MG63 (cell line): ENCODE measurements at regions not wholly inside any gene's neighbourhood (a gene's known extent, or its start where the extent isn't known, plus 50 kb on each side); places are given as distances from the start of the nearest gene placed in this dataset.

ENCODE experiments used
- DNase-seq: peaks from one replicate; pipeline ENCODE4 v3.0.0-alpha.2; 2020
- H3K27me3 ChIP-seq: fragments of 250-450 bp; sonication (Bioruptor Pico); 2 replicates; pipeline ENCODE4 v1.5.1; 2020; ENCODE audit warnings: mild to moderate bottlenecking, moderate library complexity
- H3K36me3 ChIP-seq: fragments of 250-450 bp; sonication (Bioruptor Pico); 2 replicates; pipeline ENCODE4 v1.5.1; 2020; ENCODE audit warnings: mild to moderate bottlenecking, moderate library complexity
- H3K4me3 ChIP-seq: fragments of 250-450 bp; sonication (Bioruptor Pico); 2 replicates; pipeline ENCODE4 v1.5.1; 2020; ENCODE audit warnings: mild to moderate bottlenecking, moderate library complexity
- H3K9me3 ChIP-seq: fragments of 250-450 bp; sonication (Bioruptor Pico); 2 replicates; pipeline ENCODE4 v1.5.1; 2020; ENCODE audit warnings: mild to moderate bottlenecking, moderate library complexity

DNA sequence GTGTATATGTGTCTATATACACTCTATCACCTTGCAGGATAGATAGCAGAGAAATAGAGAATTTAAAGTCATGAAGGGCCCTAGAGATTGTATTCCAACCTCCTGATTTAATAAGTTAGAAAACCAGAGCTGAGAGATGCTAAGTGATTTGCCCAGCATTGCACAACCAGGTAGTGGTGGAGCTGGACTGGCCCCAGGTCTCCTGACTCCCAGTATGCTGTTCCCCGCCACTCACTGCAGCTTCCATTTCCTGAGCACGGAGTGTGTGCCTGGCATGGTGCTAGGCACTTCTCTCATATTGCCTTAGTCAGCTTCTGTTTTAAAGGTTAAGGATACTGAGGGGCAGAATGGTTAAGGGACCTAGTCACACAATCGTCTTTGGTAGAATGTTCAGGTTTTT is 129.4 kb upstream of the KLHL25 start:
- no peak for DNase-seq
- Histone ChIP-seq H3K9me3 (no peaks in the 10 kb centered on the region), H3K4me3 (no peak overlapping the region), H3K27me3 (no peaks in the 10 kb centered on the region), H3K36me3 (no peaks in the 10 kb centered on the region)

DNA sequence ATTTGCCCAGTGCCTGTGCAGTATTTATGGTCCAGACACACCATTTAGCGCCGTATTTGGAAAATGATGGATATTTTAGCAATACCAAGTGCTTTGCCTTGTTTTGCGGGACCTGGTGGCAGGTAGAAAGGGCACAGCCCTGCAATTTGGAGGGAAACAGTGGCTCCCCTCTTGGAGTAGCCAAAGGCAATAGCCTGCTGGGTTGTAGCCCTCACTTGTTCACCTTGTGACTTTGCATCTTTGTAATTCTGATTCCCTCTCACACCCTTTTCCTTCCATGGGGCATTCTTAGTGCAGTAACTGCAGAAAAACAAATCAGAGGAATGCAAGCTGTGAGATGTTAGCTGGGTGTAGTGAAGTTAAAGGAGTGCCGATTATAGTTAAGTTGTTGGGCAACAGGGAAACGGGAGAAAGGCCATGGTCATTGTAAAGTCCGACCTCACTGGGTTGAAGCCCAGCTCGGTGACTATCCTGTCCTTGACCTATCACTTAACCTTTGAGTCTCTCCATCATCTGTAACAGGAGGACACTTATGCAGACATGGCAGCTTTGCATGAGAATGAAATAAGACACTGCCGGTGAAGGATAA is 131.0 kb upstream of the KLHL25 start:
- DNase-seq: no peak
- Histone ChIP-seq H3K36me3 (no peaks in the 10 kb centered on the region), H3K27me3 (no peaks in the 10 kb centered on the region), H3K4me3 (no peak overlapping the region), H3K9me3 (no peaks in the 10 kb centered on the region)

DNA sequence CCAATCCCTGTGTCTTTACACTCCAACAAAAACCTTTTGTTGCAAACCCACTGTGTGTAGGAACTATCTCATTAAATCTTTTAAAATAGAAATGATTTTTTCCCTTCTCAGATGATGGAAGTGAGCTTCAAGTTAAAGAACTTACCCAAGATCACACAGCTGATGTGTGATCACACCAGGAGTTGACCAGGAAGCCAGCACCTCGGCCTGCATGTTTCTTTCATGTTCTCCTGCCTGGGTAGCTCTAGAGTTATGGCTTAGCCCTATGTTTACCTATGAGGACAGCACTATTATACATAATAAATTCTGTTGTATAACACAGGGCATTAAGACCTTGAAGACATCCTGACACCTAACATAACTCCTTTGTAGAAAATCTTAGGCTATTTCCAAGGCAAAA is 132.1 kb upstream of the KLHL25 start:
- Histone ChIP-seq H3K27me3 (no peaks in the 10 kb centered on the region), H3K9me3 (no peaks in the 10 kb centered on the region), H3K36me3 (no peaks in the 10 kb centered on the region), H3K4me3 (no peak overlapping the region)
- DNase-seq: no peak

DNA sequence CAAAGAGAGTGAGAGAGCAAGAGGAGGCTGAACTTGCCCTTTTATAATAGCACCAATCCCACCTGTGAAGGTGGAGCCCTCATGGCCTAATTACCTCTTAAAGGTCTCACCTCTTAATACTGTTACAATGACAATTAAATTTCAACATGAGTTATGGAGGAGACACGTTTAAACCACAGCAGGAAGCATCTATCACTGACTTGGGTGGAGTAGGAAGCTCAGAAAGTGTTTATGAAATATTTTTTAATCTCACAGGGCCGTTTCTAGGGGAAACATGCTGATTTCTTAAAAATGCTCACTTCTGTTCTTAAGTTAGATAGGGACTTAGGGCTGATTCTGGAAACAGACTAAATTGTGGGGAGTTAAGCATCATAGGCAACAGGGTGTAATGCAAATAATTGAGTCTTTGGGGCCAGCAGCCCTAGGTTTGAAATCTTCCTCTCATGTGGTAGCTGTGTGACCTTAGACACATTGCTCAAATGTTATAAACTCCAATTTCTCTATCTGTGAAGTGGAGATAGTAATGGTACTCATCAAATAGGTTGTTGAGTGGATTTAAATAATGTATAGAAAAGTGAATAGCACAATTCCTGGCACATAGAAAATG is 133.3 kb upstream of the KLHL25 start:
- H3K9me3 ChIP-seq: no peaks in the 10 kb centered on the region
- no peak for DNase-seq
- H3K27me3 ChIP-seq: no peaks in the 10 kb centered on the region

DNA sequence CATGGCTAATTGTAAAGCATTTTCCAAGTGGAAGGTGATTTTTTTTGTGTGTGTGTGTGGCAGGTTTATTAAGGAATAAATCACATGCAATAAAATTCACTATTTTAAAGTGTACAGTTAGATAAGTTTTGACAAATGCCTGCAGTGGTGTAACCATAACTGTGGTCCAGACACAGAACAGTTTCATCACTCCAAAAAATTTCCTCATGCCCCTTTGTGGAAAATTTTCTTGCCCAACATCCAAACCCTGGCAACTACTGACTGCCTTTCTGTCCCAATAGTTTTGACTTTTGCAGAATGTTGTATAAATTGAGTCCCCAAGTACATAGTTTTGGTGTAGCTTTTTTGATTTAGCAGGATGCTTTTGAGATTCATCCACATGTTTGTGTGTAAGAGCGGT is 135.1 kb upstream of the KLHL25 start:
- no peak for DNase-seq
- H3K27me3 ChIP-seq: no peaks in the 10 kb centered on the region
- no peaks in the 10 kb centered on the region for H3K36me3 ChIP-seq
- H3K9me3 ChIP-seq: no peaks in the 10 kb centered on the region
- no peak overlapping the region for H3K4me3 ChIP-seq

More for the DNA sequence above, 133.3 kb upstream of the KLHL25 start:
- no peaks in the 10 kb centered on the region for H3K36me3 ChIP-seq
- no peak overlapping the region for H3K4me3 ChIP-seq

DNA sequence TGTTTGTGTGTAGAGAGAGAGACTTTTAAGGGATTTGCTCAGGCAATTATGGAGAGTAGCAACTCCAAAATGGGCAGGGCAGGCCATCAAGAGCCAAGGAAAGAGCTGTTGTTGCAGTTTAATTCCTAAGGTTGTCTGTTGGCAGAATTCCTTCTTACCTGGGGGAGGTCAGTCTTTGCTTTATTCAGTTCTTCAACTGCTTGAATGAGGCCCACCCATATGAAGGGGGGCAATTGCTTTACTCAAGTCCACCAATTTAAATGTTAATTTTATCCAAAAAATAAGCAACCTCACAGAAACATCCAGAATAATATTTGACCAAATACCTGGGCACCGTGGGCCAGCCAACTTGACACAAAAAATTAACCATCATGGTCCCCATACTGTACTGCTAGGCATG is 137.7 kb upstream of the KLHL25 start:
- Histone ChIP-seq H3K9me3 (no peaks in the 10 kb centered on the region), H3K4me3 (no peak overlapping the region), H3K36me3 (no peaks in the 10 kb centered on the region), H3K27me3 (no peaks in the 10 kb centered on the region)
- DNase-seq: no peak

DNA sequence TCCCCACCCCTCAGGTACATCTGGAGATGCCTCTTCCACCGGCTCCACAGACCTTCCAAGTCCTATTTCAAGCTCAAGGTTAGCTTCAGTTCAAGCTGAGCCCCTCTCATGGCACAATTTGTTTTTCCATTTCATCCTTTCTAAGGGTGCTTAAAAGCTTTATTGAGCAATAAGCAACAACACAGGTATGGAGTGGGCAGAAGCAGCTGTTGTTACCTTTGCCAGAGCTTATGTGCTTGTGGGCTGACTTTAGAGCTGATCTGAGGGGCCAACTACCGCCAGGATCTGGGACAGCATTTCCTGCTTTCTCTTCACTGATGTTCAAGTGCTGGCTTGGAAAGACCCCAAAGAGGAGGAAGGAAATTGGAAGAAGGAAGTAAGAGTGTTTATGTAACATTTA is 140.0 kb upstream of the KLHL25 start:
- no peaks in the 10 kb centered on the region for H3K27me3 ChIP-seq
- H3K36me3 ChIP-seq: no peaks in the 10 kb centered on the region
- no peak overlapping the region for H3K4me3 ChIP-seq
- DNase-seq: no peak
- H3K9me3 ChIP-seq: no peaks in the 10 kb centered on the region

DNA sequence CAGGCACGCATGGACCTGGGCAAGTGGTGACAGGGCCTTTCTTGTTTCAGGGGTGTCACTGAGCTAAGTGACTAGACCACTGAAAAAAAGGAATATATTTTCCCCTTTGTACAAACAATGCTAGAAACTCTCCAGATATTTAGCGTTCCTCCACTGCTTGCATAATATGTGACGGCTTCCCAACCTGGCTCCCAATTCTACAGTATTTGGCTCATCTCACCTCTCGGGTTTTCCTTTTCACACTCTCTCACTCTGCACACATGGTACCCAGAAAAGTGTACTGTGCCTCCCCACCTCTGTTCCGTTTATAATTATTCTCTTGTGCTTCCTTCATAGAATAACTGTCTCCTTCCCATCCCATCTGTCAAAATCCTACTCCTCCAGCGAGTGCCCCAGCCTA is 140.5 kb upstream of the KLHL25 start:
- H3K36me3 ChIP-seq: no peaks in the 10 kb centered on the region
- no peaks in the 10 kb centered on the region for H3K9me3 ChIP-seq
- DNase-seq: no peak
- H3K27me3 ChIP-seq: no peaks in the 10 kb centered on the region
- no peak overlapping the region for H3K4me3 ChIP-seq

DNA sequence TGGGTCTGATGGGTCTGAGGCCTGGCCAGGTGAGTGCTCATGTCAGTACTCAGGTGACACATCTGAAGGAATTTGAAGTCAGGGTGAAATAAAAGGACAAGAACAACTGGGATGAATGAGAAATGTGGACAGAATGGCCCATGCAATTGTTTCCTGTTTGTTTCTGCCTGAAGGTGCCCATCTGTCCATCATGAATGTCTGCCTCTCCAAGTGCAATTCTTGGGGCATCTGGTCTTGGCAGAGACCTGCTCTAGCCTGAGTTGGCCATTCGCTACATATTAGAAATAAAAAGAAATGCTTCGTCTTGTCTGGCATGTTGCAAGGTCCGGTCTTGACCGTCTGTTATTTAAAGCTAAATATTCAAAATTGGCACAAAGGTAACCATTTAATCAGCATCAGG is 142.0 kb upstream of the AGBL1 start:
- H3K4me3 ChIP-seq: no peak overlapping the region
- no peaks in the 10 kb centered on the region for H3K27me3 ChIP-seq
- H3K36me3 ChIP-seq: no peaks in the 10 kb centered on the region
- DNase-seq: no peak
- H3K9me3 ChIP-seq: no peaks in the 10 kb centered on the region

DNA sequence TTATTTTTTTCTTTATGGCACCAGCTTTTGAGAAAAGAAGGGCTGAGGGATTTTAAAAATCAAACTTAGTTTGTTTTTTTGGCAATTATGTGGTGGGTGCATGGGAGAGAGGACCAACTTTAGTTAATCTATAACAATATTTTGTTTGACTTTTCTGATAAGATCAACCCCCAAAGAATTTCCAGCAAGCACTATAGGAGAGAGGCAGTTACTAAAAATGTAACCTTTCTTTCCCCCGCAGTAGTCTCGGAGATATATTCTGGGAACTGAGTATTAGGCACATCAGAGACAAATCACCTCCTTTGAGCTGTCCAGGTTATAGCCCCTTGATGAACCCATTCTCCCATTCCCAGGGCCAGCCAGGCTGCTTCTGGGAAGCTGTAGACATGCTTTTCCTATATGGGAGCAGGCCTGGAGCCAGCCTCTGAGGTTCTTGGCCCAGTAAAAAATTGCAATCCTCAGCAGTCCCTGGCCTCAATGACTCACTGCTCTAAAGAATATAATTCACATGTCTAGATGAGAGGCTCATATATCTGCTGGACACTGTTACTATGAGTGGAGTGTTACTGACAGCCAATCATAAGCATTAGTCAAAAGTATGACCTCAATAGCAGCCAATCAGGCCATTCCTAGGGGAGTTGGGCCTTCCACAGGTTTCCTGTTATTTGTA is 138.3 kb upstream of the AGBL1 start:
- Histone ChIP-seq H3K9me3 (no peaks in the 10 kb centered on the region), H3K27me3 (no peaks in the 10 kb centered on the region), H3K4me3 (no peak overlapping the region), H3K36me3 (no peaks in the 10 kb centered on the region)
- peak; percentile 65 for DNase-seq

DNA sequence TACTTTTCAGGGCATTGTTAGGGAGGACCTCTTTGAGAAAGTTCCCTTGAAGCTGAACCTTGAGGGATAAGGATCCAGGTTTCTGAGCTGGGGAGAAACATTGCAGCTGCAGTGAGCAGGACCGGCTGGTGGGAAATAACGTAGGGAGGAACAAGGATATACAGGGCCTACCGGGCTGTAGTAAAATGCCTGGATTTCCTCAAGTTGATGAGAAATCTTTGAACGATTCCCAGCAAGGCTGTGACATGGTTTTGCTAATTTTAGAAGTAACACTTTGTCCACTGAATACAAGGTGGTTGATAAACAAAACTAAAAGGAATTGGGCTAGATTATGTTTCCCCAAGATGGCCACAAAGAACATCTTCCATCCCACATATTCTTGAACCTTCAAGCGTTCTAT is 137.0 kb upstream of the AGBL1 start:
- no peaks in the 10 kb centered on the region for H3K27me3 ChIP-seq
- no peaks in the 10 kb centered on the region for H3K9me3 ChIP-seq
- DNase-seq: no peak
- H3K4me3 ChIP-seq: no peak overlapping the region
- no peaks in the 10 kb centered on the region for H3K36me3 ChIP-seq

DNA sequence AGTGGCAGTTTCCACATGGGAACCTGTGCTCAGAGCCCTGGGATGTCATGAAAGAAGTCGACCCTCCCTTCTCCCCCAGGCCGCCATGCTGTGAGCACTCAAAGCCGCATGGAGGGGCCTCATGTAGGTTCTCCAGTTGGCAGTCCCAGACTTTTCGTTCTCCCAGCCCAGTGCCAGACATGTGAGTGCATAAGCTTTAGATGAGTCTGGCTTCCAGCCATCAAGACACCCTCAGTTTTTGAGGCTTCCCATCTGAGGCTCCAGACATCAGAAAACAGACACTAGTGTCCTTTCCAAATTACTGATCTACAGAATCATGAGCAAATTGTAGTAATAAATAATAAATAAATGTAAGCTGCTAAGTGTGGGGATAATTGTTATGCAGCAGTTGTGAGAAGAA is 136.5 kb upstream of the AGBL1 start:
- Histone ChIP-seq H3K27me3 (no peaks in the 10 kb centered on the region), H3K36me3 (no peaks in the 10 kb centered on the region), H3K4me3 (no peak overlapping the region), H3K9me3 (no peaks in the 10 kb centered on the region)
- DNase-seq: no peak

DNA sequence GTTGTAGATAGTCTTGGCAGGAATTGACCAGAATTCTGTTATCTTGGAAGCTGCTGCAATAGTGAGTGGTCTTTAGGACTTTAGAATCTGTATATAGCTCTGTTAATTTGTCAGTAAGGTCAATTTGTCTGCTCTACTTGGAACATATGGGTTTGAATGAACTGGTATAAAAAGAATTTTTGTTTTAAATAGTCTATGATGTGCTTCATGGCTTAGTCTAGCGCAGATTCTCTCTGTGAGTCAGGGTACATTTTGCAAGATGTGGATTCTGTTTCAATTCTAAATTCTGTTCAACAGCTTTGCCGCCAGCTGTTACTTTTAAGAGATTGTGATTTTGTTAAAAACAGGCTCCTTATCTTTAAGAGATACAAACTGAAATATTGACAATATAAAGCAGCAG is 135.9 kb upstream of the AGBL1 start:
- no peak for DNase-seq
- peaks cover under 1% of the 10 kb centered on the region; the same call in 1 of the 2 replicates for H3K27me3 ChIP-seq

DNA sequence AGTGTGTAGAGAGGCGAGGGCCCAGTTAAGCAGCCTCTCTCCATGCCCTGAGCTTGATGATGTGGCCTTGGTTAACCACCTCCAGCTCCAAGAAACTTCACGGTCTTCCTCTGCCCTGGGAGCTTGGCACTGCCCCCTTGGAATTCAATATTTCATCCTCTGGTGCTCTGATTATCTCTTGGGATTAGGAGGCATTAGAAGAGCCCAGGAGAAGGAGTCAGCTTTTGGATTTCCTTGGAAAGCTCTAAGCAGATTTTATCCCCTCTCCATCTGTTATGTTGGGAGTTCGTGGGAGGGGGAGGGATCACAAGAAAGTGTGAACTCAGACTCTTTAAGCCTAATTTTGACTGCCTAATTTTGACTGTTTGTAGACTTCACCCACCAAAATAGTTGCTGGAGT is 132.7 kb upstream of the AGBL1 start:
- peak; percentile 12 for DNase-seq
- H3K9me3 ChIP-seq: no peaks in the 10 kb centered on the region
- peaks cover 6% of the 10 kb centered on the region; the same call in 1 of the 2 replicates for H3K27me3 ChIP-seq
- H3K36me3 ChIP-seq: no peaks in the 10 kb centered on the region
- no peak overlapping the region for H3K4me3 ChIP-seq

More for the DNA sequence above, 135.9 kb upstream of the AGBL1 start:
- Histone ChIP-seq H3K36me3 (no peaks in the 10 kb centered on the region), H3K4me3 (no peak overlapping the region), H3K9me3 (no peaks in the 10 kb centered on the region)

DNA sequence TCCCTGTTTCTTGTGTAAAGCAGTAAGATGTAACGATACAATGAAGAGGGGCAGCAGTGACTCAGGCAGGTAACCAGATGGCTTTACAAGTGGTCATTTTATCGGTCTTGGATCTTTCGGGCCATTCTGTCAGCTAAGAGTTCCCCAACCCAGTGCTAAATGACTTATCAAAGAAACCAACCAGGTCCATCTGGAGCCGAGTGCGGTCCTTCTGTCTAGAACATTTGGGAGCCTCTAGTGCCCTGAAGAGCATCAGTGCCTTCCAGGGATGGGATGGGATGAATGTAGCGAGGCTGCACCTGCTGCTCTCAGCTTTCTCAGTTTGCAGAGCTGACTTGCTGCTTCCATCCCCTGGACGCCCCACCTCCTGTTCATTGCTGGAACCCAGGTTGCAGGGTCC is 131.7 kb upstream of the AGBL1 start:
- no peaks in the 10 kb centered on the region for H3K36me3 ChIP-seq

DNA sequence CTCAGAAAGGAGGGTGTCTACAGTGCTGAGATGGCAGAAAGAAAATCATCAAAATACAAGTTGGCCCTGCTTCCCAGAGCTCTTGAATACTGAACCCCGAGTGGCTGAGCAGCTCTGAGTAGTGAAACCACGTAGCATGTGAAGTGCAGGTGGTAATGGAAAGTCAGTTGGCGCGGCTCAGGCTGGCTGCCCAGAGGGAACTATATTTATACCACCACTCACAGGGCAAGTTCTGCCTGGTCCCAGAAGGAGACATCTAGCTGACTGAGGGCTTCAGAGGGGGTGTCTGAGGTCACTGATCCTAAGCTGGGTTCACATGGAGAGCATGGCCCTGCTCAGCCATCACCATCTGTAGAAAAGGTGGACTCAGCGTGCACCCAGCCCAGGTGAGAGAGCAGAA is 129.6 kb upstream of the AGBL1 start:
- DNase-seq: no peak
- no peaks in the 10 kb centered on the region for H3K9me3 ChIP-seq
- H3K36me3 ChIP-seq: no peaks in the 10 kb centered on the region
- H3K4me3 ChIP-seq: no peak overlapping the region
- H3K27me3 ChIP-seq: peaks cover 6% of the 10 kb centered on the region; the same call in 1 of the 2 replicates

More for the DNA sequence above, 131.7 kb upstream of the AGBL1 start:
- no peak for DNase-seq
- Histone ChIP-seq H3K9me3 (no peaks in the 10 kb centered on the region), H3K4me3 (no peak overlapping the region), H3K27me3 (peaks cover 6% of the 10 kb centered on the region; the same call in 1 of the 2 replicates)

DNA sequence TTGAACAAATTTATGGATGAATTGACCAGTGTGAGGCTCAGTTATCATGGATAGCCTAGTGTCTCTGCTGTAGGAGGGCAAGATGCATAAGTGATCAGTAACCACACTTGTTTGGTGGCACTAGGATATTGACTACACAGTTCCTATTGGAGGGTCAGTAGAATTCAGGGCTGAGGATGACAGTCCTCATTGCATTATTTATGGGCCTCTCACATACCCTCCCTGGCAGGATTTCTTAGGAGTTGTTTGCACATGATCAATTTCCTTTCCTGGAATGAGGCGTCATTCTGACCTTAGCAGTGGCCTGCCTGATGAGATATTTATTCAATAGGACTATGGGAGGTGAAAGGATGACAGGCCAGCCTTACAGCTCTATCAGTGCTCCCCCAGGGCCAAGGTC is 125.1 kb upstream of the AGBL1 start:
- no peak for DNase-seq
- Histone ChIP-seq H3K36me3 (no peaks in the 10 kb centered on the region), H3K4me3 (no peak overlapping the region), H3K9me3 (no peaks in the 10 kb centered on the region), H3K27me3 (peaks cover 3% of the 10 kb centered on the region; the same call in 1 of the 2 replicates)
